Immature natural killer cell (primary cell): ENCODE measurements at regions not wholly inside any gene's neighbourhood (a gene's known extent, or its start where the extent isn't known, plus 50 kb on each side); places are given as distances from the start of the nearest gene placed in this dataset.

ENCODE experiments used
- DNase-seq, 3 donors: peaks; one replicate each; pipeline ENCODE4 v3.0.0; 2022; ENCODE audit warnings: mixed read lengths in 1 of 3
- H3K27ac Mint-ChIP-seq, 6 donors: one replicate each; pipeline ENCODE4 v1.8.0; 2020; ENCODE audit warnings: mixed read lengths in 6 of 6, mild to moderate bottlenecking in 5 of 6, inconsistent platforms in 4 of 6, moderate library complexity in 3 of 6
- H3K27me3 Mint-ChIP-seq, 3 donors: one replicate each; pipeline ENCODE4 v1.8.0; 2020 to 2021; ENCODE audit warnings: low read depth in 3 of 3, mild to moderate bottlenecking in 3 of 3, mixed read lengths in 3 of 3, moderate library complexity in 3 of 3, inconsistent platforms in 1 of 3
- H3K36me3 Mint-ChIP-seq, 3 donors: one replicate each; pipeline ENCODE4 v1.8.0; 2020; ENCODE audit warnings: mixed read lengths in 3 of 3, inconsistent platforms in 2 of 3, mild to moderate bottlenecking in 2 of 3
- H3K4me1 Mint-ChIP-seq, 2 donors: one replicate each; pipeline ENCODE4 v1.8.0; 2020; ENCODE audit warnings: inconsistent platforms in 2 of 2, mild to moderate bottlenecking in 2 of 2, mixed read lengths in 2 of 2, moderate library complexity in 1 of 2
- H3K4me3 Mint-ChIP-seq, 5 donors: one replicate each; pipeline ENCODE4 v1.8.0; 2020; ENCODE audit warnings: mild to moderate bottlenecking in 5 of 5, mixed read lengths in 5 of 5, inconsistent platforms in 3 of 5, moderate library complexity in 3 of 5
- H3K9me3 Mint-ChIP-seq, 6 donors: one replicate each; pipeline ENCODE4 v1.8.0; 2020; ENCODE audit warnings: mild to moderate bottlenecking in 6 of 6, mixed read lengths in 6 of 6, inconsistent platforms in 4 of 6, moderate library complexity in 3 of 6

DNA sequence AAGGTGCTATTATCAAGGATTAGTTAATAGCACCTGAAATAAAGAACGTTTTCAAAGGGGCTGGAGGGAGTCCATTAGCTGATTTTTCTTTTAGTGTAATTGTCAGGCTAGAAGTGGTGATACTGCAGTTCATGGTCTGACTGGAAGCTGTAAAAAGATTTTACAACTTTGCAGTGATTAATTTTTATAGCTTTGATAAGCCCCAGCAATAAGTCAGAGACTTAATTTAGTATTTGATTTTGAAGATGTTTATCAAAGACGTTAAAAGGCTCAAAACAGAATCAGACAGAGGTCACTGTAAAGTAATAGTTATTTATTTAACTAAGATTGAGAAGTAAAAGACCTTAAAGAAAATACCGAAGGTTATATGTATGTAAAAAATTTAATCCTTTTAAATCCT is 165.5 kb upstream of the FMN2 start:
- Mint-ChIP-seq H3K4me1 (no peaks in the 10 kb centered on the region), H3K4me3 (no peak overlapping the region), H3K27me3 (peaks cover 0 to 1% (median 0%) of the 10 kb centered on the region in 3 donors), H3K27ac (no peak overlapping the region), H3K36me3 (no peaks in the 10 kb centered on the region), H3K9me3 (no peaks in the 10 kb centered on the region)
- DNase-seq: no peak

DNA sequence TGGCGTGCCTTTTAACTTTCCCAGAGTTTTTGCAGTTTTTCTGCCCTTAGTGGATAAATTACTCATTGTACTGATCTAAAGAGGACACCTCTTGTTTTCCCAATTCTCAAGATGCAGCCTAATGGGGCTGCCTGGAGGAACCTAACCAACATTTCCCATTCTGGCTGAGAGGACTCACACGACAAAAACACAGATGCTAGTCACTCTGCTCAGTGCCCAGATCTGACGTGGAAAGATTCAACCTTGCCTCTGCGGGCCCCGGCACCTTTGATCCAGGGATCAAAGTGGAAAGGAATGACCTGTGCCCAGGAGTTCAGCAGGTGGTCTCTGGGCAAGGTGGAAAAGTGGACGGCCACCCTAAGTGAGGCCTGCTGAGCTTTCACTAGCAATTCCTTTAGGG is 162.4 kb upstream of the FMN2 start:
- H3K27ac Mint-ChIP-seq: no peak overlapping the region
- H3K4me1 Mint-ChIP-seq: no peaks in the 10 kb centered on the region
- DNase-seq: no peak
- H3K27me3 Mint-ChIP-seq: peaks cover 0 to 2% (median 0%) of the 10 kb centered on the region in 3 donors
- H3K9me3 Mint-ChIP-seq: no peaks in the 10 kb centered on the region
- no peak overlapping the region for H3K4me3 Mint-ChIP-seq
- no peaks in the 10 kb centered on the region for H3K36me3 Mint-ChIP-seq

DNA sequence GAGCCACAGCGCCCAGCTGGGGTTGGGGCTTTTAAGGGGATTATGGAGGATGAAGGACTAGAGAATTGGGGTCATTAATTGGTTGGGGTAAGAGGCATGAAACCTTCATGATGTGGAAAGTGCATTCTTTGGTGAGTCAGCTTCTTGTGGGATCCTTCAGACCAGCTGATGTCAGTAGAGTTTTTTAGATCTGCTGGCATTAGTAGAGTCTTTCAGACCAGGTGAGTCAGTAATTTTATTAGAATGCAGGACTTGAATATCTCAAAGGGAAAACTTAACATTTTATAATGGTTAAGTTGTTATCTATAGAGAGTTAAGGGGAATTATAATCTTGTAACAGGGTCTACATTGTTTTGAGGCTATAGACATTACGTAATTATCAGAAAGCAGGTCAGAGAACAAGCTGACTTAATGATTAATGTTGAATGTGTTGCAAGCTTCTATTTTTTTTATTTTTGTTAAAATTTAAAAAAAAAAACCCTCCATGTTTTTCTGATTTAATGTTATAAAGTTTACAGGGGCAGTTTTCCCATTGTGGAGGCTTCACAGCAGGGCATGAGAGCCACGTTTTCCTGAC is 160.9 kb upstream of the FMN2 start:
- no peak overlapping the region for H3K27ac Mint-ChIP-seq
- H3K9me3 Mint-ChIP-seq: no peaks in the 10 kb centered on the region
- H3K27me3 Mint-ChIP-seq: peaks cover 0 to 2% (median 0%) of the 10 kb centered on the region in 3 donors
- DNase-seq: no peak
- H3K4me3 Mint-ChIP-seq: no peak overlapping the region
- H3K36me3 Mint-ChIP-seq: no peaks in the 10 kb centered on the region
- H3K4me1 Mint-ChIP-seq: no peaks in the 10 kb centered on the region

DNA sequence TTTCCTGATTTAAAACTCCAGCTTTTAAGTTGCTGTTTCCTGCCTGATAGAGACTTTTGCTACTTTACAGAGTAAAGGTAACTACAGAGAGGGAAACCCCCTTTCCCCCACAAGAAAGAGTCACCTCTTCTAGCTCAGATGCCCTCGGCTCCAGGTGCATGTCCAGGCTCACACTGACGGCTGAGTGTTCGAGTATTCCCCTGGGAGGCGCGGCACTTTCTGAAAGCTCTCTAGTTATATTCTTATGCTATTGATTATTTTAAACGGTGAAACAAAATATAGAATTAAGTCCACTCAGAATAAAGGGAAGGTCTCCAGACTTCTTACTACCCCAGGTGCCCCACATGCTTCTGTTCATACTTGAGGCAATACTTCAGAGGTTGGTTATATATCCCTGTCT is 160.3 kb upstream of the FMN2 start:
- Mint-ChIP-seq H3K27me3 (peaks cover 0 to 2% (median 0%) of the 10 kb centered on the region in 3 donors), H3K27ac (no peak overlapping the region), H3K9me3 (no peaks in the 10 kb centered on the region), H3K4me1 (no peaks in the 10 kb centered on the region), H3K4me3 (no peak overlapping the region), H3K36me3 (no peaks in the 10 kb centered on the region)
- DNase-seq: no peak

DNA sequence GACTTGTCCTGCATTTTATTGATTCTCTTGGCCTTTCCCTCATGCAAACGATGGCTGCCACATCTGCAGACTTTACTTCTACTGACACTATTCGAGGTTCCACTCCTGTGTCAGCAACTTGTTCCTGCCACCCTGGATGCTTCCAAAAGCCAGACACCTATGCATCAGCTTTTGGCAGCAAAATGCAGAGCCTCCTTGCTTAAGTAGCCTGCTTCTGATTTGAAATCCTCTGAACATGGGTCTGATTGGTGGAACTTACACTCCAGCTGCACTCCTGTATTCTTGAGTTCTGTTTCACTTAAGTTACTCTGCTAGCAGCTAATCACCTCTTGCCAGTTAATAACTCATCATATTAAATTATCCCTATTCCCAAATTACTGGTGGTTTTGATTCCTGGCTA is 152.1 kb upstream of the FMN2 start:
- Mint-ChIP-seq H3K9me3 (peaks cover 0 to 2% (median 0%) of the 10 kb centered on the region in 6 donors), H3K4me1 (no peaks in the 10 kb centered on the region), H3K27ac (no peak overlapping the region), H3K36me3 (no peaks in the 10 kb centered on the region), H3K4me3 (no peak overlapping the region), H3K27me3 (peaks cover 0 to 2% (median 2%) of the 10 kb centered on the region in 3 donors)
- DNase-seq: no peak

DNA sequence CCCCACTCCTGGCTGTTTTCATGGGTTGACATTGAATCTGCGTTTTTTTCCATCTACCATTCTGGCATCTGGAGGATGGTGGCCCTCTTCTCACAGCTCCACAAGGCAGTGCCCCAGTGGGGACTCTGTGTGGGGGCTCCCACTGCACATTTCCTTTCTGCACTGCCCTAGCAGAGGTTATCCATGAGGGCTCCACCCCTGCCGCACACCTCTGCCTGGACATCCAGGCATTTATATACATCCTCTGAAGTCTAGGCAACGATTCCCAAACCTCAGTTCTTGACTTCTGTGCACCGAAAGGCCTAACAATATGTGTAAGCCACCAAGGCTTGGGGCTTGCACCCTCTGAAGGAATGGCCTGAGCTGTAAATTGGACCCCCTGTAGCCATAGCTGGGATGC is 147.9 kb upstream of the FMN2 start:
- Mint-ChIP-seq H3K4me1 (no peaks in the 10 kb centered on the region), H3K27ac (no peak overlapping the region), H3K36me3 (no peaks in the 10 kb centered on the region), H3K9me3 (peaks cover 0 to 2% (median 0%) of the 10 kb centered on the region in 6 donors), H3K4me3 (no peak overlapping the region), H3K27me3 (peaks cover 2% of the 10 kb centered on the region in 3 donors)
- no peak for DNase-seq

DNA sequence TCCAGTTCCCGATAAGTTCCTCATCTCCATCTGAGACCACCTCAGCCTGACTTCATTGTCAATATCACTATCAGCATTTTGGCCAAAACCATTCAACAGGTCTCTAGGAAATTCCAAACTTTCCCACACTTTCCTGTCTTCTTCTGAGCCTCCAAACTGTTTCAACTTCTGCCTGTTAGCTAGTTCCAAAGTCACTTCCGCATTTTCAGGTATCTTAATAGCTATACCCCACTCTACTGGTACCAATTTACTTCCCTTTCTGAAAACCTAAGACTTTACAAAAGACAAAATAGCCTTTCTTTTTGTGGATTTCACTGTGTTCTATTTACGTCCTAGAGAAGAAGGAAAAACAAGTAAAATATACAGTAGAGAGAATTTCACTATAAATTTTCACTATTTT is 147.0 kb upstream of the FMN2 start:
- Mint-ChIP-seq H3K4me1 (no peaks in the 10 kb centered on the region), H3K27ac (no peak overlapping the region), H3K9me3 (peaks cover 0 to 2% (median 0%) of the 10 kb centered on the region in 6 donors), H3K27me3 (peaks cover 0 to 2% (median 2%) of the 10 kb centered on the region in 3 donors), H3K36me3 (no peaks in the 10 kb centered on the region), H3K4me3 (no peak overlapping the region)
- DNase-seq: no peak

DNA sequence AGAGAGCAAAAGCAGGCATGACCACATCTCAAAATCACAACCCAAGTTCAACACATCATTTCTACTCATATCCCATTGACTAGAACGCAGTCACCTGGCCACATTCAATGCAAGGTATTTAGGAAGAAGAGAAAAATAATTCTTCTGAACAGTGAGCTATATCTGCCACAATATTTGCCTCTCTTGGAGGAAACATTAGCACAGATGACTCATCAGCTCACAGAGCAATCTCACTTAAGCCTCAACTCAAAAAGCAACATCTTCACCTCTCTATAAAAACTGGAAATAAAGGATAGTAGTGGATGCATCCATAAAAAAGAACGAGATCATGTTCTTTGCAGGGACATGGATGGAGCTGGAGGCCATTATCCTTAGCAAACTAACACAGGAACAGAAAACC is 143.9 kb upstream of the FMN2 start:
- Mint-ChIP-seq H3K36me3 (no peaks in the 10 kb centered on the region), H3K4me3 (no peak overlapping the region), H3K9me3 (peaks cover 0 to 2% (median 0%) of the 10 kb centered on the region in 6 donors), H3K4me1 (no peaks in the 10 kb centered on the region), H3K27me3 (peaks cover 0 to 3% (median 2%) of the 10 kb centered on the region in 3 donors), H3K27ac (no peak overlapping the region)
- no peak for DNase-seq

DNA sequence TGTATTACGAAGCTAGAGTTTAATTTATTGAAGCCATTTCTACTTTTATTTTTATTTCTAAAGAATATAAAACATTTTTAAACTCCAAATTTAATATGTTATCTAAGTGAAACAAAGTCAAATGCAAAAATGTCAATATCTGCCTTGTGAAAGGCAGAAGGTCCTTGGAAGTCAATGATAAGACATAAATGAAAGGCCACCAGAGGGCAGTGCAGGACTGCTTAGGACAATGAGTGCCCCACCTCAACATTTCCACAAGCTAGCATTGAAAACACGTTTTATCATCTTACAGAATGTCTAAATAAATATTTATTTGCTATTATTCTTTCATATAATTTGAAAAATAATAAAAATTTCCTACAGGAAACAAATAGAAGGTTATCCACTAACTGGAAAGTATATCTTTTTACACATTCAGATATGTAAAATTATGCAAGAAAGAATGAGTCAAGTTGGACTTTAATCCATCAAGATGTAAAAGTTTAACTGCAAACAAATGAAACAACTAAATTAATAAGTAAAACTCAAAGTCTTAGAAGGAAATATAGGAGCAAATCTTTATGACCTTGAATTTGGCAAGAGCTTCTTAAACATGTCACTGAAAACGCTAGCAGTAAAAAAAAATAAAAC is 140.1 kb upstream of the FMN2 start:
- Mint-ChIP-seq H3K27me3 (peaks cover 0 to 3% (median 0%) of the 10 kb centered on the region in 3 donors), H3K4me1 (no peaks in the 10 kb centered on the region), H3K36me3 (no peaks in the 10 kb centered on the region), H3K9me3 (no peaks in the 10 kb centered on the region), H3K27ac (no peak overlapping the region), H3K4me3 (no peak overlapping the region)
- DNase-seq: peak; percentile 15 to 24 (median 19)

DNA sequence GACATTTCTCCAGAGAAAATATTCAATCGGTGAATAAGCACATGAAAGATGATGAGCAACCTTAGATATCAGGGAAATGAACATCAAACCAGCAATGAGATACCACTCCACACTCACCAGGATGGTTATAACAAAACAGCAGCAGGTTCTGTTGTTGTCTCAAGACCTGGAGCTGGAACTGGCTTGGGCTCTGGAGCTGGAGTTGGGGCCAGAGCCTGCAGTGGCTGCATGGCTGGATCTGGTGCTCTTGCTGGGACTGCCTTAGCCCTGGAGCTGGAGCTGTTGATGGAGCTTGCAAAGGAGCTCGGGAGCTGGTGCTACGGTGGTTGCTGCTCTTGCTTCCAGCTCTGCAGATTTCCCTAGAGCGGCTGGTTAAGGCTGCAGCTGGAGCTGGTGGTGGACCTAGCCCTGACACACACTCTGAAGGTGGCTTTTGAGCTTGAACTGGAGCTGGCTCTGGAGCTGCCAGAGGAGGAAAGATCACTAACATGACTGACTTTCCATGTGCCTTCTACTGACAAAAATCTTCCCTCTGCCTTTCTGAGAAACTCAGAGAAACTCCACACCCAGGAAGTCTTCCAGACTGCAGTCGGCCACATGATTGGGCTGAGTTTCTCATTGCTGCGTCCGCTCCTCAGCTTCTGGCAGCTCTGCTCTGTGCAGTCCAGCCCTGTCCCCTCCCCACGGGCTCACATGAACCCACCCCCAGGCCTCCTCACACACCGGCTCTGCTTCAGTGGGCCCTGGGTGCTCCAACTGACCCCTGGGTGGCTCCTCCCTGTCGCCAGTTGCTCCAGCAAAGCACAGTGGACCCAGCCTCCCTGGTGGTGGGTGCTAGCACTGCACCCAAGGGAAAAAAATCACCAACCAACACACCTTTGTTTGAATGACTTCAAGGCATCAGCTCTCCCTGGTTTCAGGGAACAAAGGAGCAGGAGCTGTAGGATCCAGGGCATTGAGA is 139.1 kb upstream of the FMN2 start:
- peaks cover 0 to 5% (median 0%) of the 10 kb centered on the region in 3 donors for H3K27me3 Mint-ChIP-seq
- DNase-seq: no peak
- H3K4me1 Mint-ChIP-seq: no peaks in the 10 kb centered on the region
- H3K27ac Mint-ChIP-seq: no peak overlapping the region
- H3K9me3 Mint-ChIP-seq: no peaks in the 10 kb centered on the region
- no peaks in the 10 kb centered on the region for H3K36me3 Mint-ChIP-seq
- H3K4me3 Mint-ChIP-seq: no peak overlapping the region

DNA sequence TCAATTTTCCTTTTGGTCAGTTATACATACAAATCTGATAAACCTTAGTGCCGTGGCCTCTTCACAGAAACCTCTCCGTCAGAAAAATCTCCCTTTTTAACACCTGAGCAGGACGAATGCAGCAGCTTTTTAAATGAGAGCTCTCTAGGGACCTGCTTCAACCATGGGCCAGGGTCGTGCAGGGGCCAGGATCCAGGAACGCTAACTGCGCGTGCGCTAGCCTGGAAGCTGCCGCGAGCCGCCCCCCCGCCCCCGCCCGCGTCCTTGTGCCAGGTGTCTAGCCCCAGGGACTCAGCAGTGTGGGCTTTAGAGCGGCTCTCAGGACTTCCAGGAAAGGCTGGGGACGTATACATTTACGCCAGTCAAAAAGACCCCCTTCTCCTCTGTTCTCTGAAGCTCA is 136.8 kb upstream of the FMN2 start:
- no peak overlapping the region for H3K4me3 Mint-ChIP-seq
- H3K27ac Mint-ChIP-seq: no peak overlapping the region
- H3K36me3 Mint-ChIP-seq: no peaks in the 10 kb centered on the region
- no peak for DNase-seq
- H3K4me1 Mint-ChIP-seq: no peaks in the 10 kb centered on the region
- no peaks in the 10 kb centered on the region for H3K9me3 Mint-ChIP-seq
- H3K27me3 Mint-ChIP-seq: peaks cover 0 to 10% (median 4%) of the 10 kb centered on the region in 3 donors

DNA sequence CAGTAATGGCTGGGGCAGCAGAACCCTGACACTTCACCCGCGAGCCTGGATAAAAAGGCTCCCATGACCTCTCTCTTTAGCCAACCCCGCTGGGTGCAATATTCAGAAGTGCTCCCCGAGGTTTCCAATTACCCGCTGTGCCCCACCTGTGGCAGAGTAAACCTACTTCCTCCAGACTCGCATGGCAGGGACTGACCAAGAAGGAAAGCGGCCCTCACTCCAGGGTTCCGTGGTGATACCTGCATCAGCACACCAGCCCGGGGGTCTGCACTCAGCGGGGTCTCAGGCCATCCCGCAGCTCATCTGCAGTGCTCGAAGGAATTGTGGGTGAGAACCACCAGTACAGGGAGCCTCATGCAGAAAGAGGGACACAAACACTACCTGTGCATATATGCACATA is 136.3 kb upstream of the FMN2 start:
- H3K27ac Mint-ChIP-seq: no peak overlapping the region
- H3K4me3 Mint-ChIP-seq: no peak overlapping the region
- peaks cover 0 to 9% (median 6%) of the 10 kb centered on the region in 3 donors for H3K27me3 Mint-ChIP-seq
- no peaks in the 10 kb centered on the region for H3K4me1 Mint-ChIP-seq
- no peaks in the 10 kb centered on the region for H3K9me3 Mint-ChIP-seq
- H3K36me3 Mint-ChIP-seq: no peaks in the 10 kb centered on the region
- no peak for DNase-seq

DNA sequence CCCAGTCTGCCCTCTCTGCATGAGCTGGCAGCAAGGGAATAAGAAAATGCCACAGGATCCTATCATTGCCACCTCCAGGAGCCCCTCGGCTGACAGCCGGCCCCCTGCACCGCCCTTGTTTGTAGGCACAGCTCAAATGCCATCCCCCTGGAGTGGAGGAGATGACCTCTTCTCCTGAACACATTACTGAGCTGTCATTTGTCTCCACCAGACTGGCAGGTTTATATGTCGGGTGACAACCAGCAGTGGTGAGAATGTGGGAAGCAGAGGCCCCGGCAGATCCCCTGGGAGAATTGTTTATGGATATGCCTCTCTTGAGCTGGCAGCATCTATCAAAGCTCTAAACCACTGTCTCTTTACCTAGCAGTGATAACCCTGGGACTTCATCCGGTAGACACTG is 135.4 kb upstream of the FMN2 start:
- Mint-ChIP-seq H3K9me3 (no peaks in the 10 kb centered on the region), H3K4me3 (no peak overlapping the region), H3K27me3 (peaks cover 0 to 7% (median 7%) of the 10 kb centered on the region in 3 donors), H3K36me3 (no peaks in the 10 kb centered on the region), H3K4me1 (no peaks in the 10 kb centered on the region), H3K27ac (no peak overlapping the region)
- no peak for DNase-seq

DNA sequence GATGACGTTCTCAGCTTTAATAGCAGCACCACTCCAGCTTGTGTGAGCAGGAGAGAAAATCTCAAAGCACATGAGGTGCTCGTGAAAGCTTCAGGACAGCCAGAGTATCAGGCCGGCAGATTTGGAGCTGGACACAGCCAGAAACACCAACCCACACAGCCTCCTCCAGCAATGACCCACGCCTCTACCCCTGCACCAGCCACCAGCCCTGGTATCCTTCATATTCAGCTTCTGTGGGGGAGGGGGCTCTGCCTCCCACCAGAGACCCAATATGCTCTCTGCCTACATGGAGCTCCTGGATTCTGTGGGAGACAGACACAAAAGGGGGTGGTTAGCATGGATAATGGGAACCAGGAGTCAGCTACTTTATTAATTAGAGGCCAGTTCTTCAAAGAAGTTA is 133.6 kb upstream of the FMN2 start:
- peaks cover 1 to 9% (median 7%) of the 10 kb centered on the region in 3 donors for H3K27me3 Mint-ChIP-seq
- no peak for DNase-seq
- H3K27ac Mint-ChIP-seq: no peak overlapping the region
- H3K4me1 Mint-ChIP-seq: no peaks in the 10 kb centered on the region
- H3K9me3 Mint-ChIP-seq: no peaks in the 10 kb centered on the region
- H3K36me3 Mint-ChIP-seq: no peaks in the 10 kb centered on the region
- no peak overlapping the region for H3K4me3 Mint-ChIP-seq
